ENCODE measurements at regions not wholly inside any gene's neighbourhood (a gene's known extent, or its start where the extent isn't known, plus 50 kb on each side); places are given as distances from the start of the nearest gene placed in this dataset.
"Not testable (repeated sequence)": the region's sequence is repeated elsewhere in the genome, so short reads cannot be mapped to it uniquely, and the experiment has no call there.

GRCh38 chr2:146771531-146771930 is 1073.3 kb upstream of the ACVR2A start:
- Mint-ChIP-seq H3K9me3 (no peaks in the 10 kb centered on the region), H3K4me3 (no peak overlapping the region), H3K27me3 (no peaks in the 10 kb centered on the region), H3K27ac (no peak overlapping the region), H3K4me1 (no peaks in the 10 kb centered on the region)
- no peak for DNase-seq
- ATAC-seq: no peak

GRCh38 chr2:146764301-146764700 is 1080.5 kb upstream of the ACVR2A start:
- no peaks in the 10 kb centered on the region for H3K9me3 Mint-ChIP-seq

DNA sequence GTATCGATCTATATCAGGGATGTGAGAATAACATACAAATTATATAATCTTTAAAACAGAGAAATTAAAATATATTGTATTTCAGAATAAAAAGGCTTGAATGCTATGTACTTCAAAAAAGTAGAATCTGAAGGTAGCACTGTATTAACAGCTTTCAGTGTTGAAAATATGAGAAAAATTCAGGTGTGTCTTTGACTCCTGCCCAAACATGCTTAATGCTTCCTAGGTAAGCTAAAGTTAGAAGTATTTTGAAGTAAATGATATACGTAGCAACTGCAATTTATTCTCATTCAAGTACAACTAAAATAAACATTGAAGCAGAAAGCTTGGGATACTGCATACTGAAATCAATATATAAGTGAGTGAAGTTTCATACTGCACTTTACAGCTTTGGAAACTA is 1082.0 kb upstream of the ACVR2A start:
- H3K27ac Mint-ChIP-seq: no peak overlapping the region
- no peaks in the 10 kb centered on the region for H3K4me1 Mint-ChIP-seq
- no peaks in the 10 kb centered on the region for H3K9me3 Mint-ChIP-seq
- H3K4me3 Mint-ChIP-seq: no peak overlapping the region
- DNase-seq (no peak), ATAC-seq (no peak)
- no peaks in the 10 kb centered on the region for H3K27me3 Mint-ChIP-seq

More at GRCh38 chr2:146764301-146764700, 1080.5 kb upstream of the ACVR2A start:
- Mint-ChIP-seq H3K27ac (no peak overlapping the region), H3K4me1 (no peaks in the 10 kb centered on the region), H3K4me3 (no peak overlapping the region), H3K27me3 (no peaks in the 10 kb centered on the region)
- DNase-seq: no peak
- ATAC-seq: no peak

DNA sequence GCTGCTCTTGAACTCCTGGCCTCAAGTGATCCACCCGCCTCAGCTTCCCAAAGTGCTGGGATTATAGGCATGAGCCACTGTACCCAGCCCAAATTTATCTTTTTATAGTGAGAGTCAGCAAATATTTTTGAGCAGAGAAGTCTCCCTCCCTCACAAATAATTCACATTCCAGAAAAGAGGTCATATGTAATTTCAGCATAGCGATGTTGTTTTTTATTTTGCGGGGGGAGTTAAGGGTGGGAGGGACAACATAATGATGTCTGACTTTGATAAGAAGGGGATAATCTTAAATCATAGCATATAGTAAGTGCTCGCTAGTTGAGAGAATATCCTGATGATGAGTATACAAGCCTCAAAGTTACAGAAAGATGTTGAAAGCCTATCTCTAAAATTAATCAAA is 1090.2 kb upstream of the ACVR2A start:
- no peak for ATAC-seq
- H3K4me3 Mint-ChIP-seq: no peak overlapping the region
- no peak overlapping the region for H3K27ac Mint-ChIP-seq
- no peaks in the 10 kb centered on the region for H3K27me3 Mint-ChIP-seq
- DNase-seq: no peak
- H3K9me3 Mint-ChIP-seq: peaks cover 4 to 6% of the 10 kb centered on the region in 2 donors
- no peaks in the 10 kb centered on the region for H3K4me1 Mint-ChIP-seq

DNA sequence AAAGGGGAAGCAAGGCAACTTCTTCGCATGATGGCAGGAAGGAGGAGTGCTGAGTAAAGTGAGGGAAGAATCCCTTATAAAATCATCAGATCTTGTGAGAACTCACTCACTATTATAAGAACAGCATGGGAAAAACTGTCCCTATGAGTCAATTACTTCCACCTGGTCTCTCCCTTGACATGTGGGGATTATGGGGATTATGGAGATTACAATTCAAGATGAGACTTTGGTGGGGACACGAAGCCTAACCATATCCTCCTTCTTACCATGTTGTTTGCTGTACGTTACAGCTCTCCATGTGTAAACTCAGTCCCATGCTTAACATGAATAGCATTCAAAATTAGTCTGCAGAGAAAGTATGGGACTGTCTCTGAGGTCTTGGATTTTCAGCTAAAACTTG is 1096.8 kb upstream of the ACVR2A start:
- H3K27me3 Mint-ChIP-seq: no peaks in the 10 kb centered on the region
- ATAC-seq (no peak), DNase-seq (no peak)
- H3K9me3 Mint-ChIP-seq: peaks cover 4 to 6% of the 10 kb centered on the region in 2 donors
- no peak overlapping the region for H3K4me3 Mint-ChIP-seq
- H3K4me1 Mint-ChIP-seq: no peaks in the 10 kb centered on the region
- H3K27ac Mint-ChIP-seq: no peak overlapping the region

GRCh38 chr2:146741260-146741659 is 1103.6 kb upstream of the ACVR2A start:
- ATAC-seq (no peak), DNase-seq (no peak)
- no peak overlapping the region for H3K27ac Mint-ChIP-seq
- no peak overlapping the region for H3K4me3 Mint-ChIP-seq
- H3K4me1 Mint-ChIP-seq: no peaks in the 10 kb centered on the region
- no peaks in the 10 kb centered on the region for H3K27me3 Mint-ChIP-seq
- H3K9me3 Mint-ChIP-seq: no peaks in the 10 kb centered on the region

- Mint-ChIP-seq H3K27me3 (no peaks in the 10 kb centered on the region), H3K9me3 (no peaks in the 10 kb centered on the region), H3K4me1 (no peaks in the 10 kb centered on the region), H3K4me3 (no peak overlapping the region), H3K27ac (no peak overlapping the region)
- ATAC-seq (no peak), DNase-seq (no peak)
These were observed 1110.0 kb upstream of the ACVR2A start for GRCh38 chr2:146734821-146735190.

DNA sequence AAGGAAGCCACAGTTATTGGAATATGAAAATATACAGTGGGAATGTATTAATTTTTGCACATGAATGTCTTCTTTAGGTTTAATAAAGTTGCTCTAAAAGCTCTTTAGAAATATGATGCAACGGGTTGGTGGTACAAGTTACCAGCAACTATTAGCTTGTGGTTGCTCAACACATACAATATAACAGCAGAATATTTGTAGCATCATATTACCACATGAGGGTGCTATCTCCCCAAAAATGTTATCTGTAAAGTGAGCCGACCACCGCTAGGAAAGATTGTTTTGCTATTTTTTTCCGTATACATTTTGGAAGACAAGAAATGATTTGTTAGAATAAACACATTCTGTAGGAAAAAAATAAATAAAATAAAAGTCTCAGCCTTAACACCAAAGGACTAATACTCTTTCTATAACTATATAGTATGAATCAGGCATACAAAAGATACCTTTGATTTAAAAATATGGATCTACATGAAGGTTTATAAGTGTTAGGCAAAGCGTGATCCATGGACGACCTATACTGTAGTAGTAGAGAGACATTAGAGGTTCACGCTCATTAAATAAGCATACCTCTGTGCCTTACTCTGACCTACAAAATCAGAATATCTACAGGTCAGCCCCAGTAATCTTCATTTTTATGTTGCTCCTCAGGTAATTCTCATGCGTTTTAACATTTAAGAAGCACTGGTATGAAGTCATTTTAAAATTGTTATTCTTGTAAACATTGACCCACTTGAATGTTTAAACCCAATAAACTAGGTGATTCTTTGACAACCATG is 1110.6 kb upstream of the ACVR2A start:
- DNase-seq: no peak
- Mint-ChIP-seq H3K27me3 (no peaks in the 10 kb centered on the region), H3K4me1 (no peaks in the 10 kb centered on the region), H3K27ac (no peak overlapping the region), H3K4me3 (no peak overlapping the region), H3K9me3 (no peaks in the 10 kb centered on the region)
- ATAC-seq: peak; percentile 50

- Mint-ChIP-seq H3K27ac (no peak overlapping the region), H3K4me3 (no peak overlapping the region), H3K27me3 (no peaks in the 10 kb centered on the region), H3K4me1 (no peaks in the 10 kb centered on the region), H3K9me3 (no peaks in the 10 kb centered on the region)
- no peak for ATAC-seq
- DNase-seq: no peak
These were observed 1113.9 kb upstream of the ACVR2A start for GRCh38 chr2:146730882-146731281.

DNA sequence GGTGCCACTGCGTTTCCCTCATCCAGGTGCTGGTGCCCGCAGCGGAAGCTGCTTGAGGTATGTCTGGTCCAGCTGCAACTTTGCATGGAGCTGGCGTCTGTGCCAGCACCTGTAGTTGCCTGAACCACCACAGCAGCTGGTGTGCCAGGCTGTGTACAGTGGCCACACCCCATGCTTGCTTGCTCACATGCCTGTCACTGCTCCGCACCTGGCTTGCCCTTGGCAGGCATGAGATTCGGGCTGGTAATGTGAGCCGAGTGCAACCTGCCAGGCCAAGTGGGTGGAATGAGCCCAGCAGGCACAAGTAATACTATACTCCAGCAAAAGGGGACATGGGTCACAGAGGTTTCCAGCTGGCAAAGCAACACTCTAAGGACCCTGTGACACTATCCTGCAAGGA is 1123.3 kb upstream of the ACVR2A start:
- DNase-seq (no peak), ATAC-seq (no peak)
- H3K4me1 Mint-ChIP-seq: no peaks in the 10 kb centered on the region
- H3K9me3 Mint-ChIP-seq: peaks cover 0 to 5% of the 10 kb centered on the region in 2 donors
- no peak overlapping the region for H3K27ac Mint-ChIP-seq
- no peaks in the 10 kb centered on the region for H3K27me3 Mint-ChIP-seq
- H3K4me3 Mint-ChIP-seq: no peak overlapping the region

DNA sequence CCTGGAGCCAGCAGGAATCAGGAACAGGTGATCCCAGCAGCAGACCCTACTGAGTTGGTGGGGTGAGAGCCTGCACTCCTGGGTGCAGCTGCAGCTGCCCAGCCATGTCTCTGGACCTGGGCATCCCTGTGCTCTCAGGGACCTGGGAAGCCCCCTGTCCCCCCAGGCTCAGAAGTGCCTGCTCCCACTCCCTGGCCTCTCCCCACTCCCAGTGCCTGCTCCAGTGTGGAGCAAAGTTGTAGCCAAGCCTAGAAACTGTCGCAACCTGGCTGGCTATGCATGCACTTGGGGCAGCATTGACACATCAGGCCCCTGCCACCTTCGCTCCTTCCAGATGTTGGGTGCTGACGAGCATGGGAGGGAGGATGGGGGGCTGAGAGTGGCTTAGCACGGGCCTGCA is 1124.7 kb upstream of the ACVR2A start:
- Mint-ChIP-seq H3K27me3 (no peaks in the 10 kb centered on the region), H3K4me3 (no peak overlapping the region), H3K4me1 (no peaks in the 10 kb centered on the region), H3K27ac (no peak overlapping the region), H3K9me3 (peaks cover 0 to 5% of the 10 kb centered on the region in 2 donors)
- no peak for DNase-seq
- ATAC-seq: no peak

DNA sequence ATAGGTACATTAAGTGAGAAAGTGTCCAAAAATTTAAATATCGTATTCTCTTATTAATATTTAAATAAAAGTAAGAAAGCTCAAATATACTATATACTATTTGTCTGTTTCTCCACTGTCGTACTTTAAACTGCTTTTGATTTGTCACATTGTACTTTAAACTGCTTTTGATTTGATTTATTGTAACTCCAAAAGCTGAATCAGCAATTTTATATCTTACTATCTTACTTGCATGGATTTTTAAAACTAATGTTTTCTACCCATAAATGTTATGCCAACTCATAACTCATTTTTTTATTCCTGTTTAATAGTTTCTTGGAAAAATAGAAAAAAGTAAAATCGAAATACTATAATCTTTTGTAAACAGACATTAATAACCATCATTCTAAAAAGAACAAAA is 1128.2 kb upstream of the ACVR2A start:
- ATAC-seq: no peak
- H3K9me3 Mint-ChIP-seq: peaks cover 0 to 5% of the 10 kb centered on the region in 2 donors

DNA sequence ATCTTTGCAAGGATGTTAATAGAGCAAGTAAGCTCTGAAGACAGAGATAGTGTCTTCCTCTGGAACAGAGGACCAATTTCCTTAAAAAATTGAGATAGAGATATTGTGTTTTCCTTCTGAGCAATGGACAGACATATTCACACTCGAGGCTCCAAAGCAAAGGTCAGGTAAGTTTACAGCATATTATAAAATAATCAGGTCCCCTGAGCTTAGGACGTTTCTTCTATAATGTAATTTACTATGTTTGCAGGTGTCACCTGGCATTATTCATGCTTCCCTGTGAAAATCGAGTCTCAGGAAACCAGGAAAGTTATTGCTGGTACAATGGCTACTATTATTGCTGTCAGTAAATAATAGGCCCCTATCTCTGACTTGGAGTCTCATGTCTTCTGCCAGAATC is 1135.8 kb upstream of the ACVR2A start:
- no peak for ATAC-seq
- Mint-ChIP-seq H3K4me1 (no peaks in the 10 kb centered on the region), H3K9me3 (peaks cover 0 to 14% of the 10 kb centered on the region in 2 donors), H3K4me3 (no peak overlapping the region), H3K27ac (no peak overlapping the region), H3K27me3 (no peaks in the 10 kb centered on the region)
- DNase-seq: no peak

More for the DNA sequence above, 1128.2 kb upstream of the ACVR2A start:
- Mint-ChIP-seq H3K4me1 (no peaks in the 10 kb centered on the region), H3K27ac (no peak overlapping the region), H3K4me3 (no peak overlapping the region), H3K27me3 (no peaks in the 10 kb centered on the region)
- no peak for DNase-seq

GRCh38 chr2:146701183-146701582 is 1143.6 kb upstream of the ACVR2A start:
- peak overlapping the region in 1 of 2 donors; percentile 43 for H3K27ac Mint-ChIP-seq
- ATAC-seq (no peak), DNase-seq (no peak)
- H3K4me1 Mint-ChIP-seq: no peaks in the 10 kb centered on the region
- H3K4me3 Mint-ChIP-seq: no peak overlapping the region
- peaks cover 23 to 37% of the 10 kb centered on the region in 2 donors for H3K9me3 Mint-ChIP-seq
- no peaks in the 10 kb centered on the region for H3K27me3 Mint-ChIP-seq

DNA sequence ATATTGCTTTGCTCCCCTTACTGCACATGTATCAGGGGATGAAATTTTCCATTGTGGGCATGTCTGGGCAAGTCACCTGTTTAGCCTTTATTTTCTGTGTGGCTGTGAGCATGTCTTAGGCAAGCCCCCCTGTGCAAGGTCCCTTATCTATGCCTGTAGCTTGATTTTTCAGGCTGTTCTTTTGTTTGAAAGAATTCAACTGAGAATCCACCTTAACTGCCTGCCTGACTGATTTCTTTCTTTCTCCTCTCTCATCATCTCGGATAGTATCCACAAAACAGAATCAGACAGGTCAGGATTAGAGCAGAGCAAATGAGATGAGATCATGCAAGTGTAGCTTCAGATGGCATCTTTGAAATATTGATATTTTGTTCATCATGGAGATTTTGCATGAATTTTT is 1147.5 kb upstream of the ACVR2A start:
- H3K27ac Mint-ChIP-seq: no peak overlapping the region
- no peak overlapping the region for H3K4me3 Mint-ChIP-seq
- ATAC-seq: no peak

GRCh38 chr2:146696787-146697186 is 1148.0 kb upstream of the ACVR2A start:
- not testable (repeated sequence) for H3K27ac Mint-ChIP-seq, ATAC-seq, DNase-seq, H3K4me1 Mint-ChIP-seq, H3K4me3 Mint-ChIP-seq, H3K27me3 Mint-ChIP-seq
- H3K9me3 Mint-ChIP-seq: peaks cover 12 to 20% of the 10 kb centered on the region in 2 donors

More for the DNA sequence above, 1147.5 kb upstream of the ACVR2A start:
- H3K9me3 Mint-ChIP-seq: peaks cover 17 to 21% of the 10 kb centered on the region in 2 donors
- H3K27me3 Mint-ChIP-seq: no peaks in the 10 kb centered on the region
- no peaks in the 10 kb centered on the region for H3K4me1 Mint-ChIP-seq
- no peak for DNase-seq

- ATAC-seq: no peak
- no peak overlapping the region for H3K4me3 Mint-ChIP-seq
- no peak for DNase-seq
These were observed 1162.8 kb upstream of the ACVR2A start for GRCh38 chr2:146681991-146682390.

More at GRCh38 chr2:146681991-146682390, 1162.8 kb upstream of the ACVR2A start:
- Mint-ChIP-seq H3K27ac (no peak overlapping the region), H3K27me3 (no peaks in the 10 kb centered on the region), H3K4me1 (no peaks in the 10 kb centered on the region), H3K9me3 (peaks cover 0 to 5% of the 10 kb centered on the region in 2 donors)
